ENCODE measurements at regions not wholly inside any gene's neighbourhood (a gene's known extent, or its start where the extent isn't known, plus 50 kb on each side); places are given as distances from the start of the nearest gene placed in this dataset.
"Not testable (repeated sequence)": the region's sequence is repeated elsewhere in the genome, so short reads cannot be mapped to it uniquely, and the experiment has no call there.

GRCh38 chrX:829145-829544 is 198.6 kb downstream of the SHOX start:
- no peak for DNase-seq (ENCODE audit: low spot score)
- TF ChIP-seq CTCF (IDR thresholded peaks at IDR 0.05), result no peak
- Histone ChIP-seq H3K4me3 (no peak overlapping the region), H3K27ac (peak overlapping the region in 1 of 2 donors; percentile 22)

- Histone ChIP-seq H3K4me3 (no peak overlapping the region), H3K27ac (peak overlapping the region in 1 of 2 donors; percentile 22)
- TF ChIP-seq CTCF (IDR thresholded peaks at IDR 0.05), result no peak
- no peak for DNase-seq (ENCODE audit: low spot score)
These were observed 197.9 kb downstream of the SHOX start for GRCh38 chrX:828411-828959.

- no peak for TF ChIP-seq CTCF (IDR thresholded peaks at IDR 0.05)
- no peak for DNase-seq (ENCODE audit: low spot score)
- Histone ChIP-seq H3K4me3 (no peak overlapping the region), H3K27ac (peak overlapping the region; percentile 18 to 54)
These were observed 195.9 kb downstream of the SHOX start for GRCh38 chrX:826448-826847.

DNA sequence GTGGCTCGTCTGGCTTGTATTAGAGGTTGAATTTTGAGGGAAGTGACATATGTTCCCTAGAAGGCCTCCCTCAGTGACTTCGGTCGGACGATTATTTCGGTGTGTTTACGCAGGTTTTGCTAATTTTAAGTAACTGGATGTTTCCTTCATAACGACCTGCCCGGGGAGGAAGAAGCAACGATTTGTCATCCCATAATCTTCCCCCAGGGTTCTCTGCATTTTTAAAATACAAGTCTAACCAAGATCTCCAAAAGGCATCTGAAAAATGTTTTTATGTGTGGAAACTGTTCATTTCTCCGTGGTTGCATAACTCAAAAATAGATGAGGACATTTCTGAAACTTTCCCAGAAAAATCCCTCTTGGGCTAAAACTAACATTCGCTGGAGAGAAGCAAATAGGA is 195.4 kb downstream of the SHOX start:
- TF ChIP-seq CTCF (IDR thresholded peaks at IDR 0.05), result no peak
- peak overlapping the region; percentile 18 to 54 for H3K27ac ChIP-seq
- DNase-seq (ENCODE audit: low spot score), result no peak
- no peak overlapping the region for H3K4me3 ChIP-seq

- not testable (repeated sequence) for H3K27ac ChIP-seq; H3K4me3 ChIP-seq; DNase-seq (ENCODE audit: low spot score)
These were observed 192.5 kb downstream of the SHOX start for GRCh38 chrX:823073-823472.

DNA sequence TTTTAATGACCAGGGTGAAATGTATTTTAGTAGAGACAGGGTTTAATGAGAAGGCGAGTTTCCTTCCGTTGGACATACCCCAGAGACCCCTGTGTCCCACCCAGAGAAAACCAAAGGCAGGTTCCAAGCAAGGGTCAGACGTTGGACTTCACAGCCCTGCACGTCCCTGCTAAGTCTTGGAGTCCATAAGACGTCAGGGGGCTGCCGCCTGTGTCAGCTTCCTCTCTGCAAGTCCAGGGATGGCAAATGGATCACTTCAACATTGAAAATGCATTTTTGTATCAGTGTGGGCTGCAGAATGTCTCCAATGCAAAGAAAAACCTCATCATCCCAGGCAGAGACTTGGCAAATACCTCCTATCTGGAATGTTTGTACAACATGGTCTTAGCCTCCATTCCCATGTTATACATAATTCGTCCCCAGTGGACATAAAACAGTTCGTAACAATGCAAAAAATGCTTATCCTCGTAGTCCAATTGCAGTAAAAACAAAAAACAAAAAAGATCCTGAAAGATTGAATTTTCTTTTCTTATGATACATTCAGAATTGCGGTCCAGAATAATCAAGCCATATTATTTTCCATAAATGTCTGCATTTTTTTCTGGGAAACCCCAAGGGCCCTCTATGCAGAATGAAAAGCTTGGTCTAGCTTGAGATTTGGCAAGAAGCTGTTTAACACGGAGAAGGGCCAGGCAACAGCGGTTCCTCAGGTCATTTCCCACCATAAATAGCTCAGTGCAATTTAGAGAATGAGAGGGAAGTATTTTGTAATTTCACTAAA is 190.9 kb downstream of the SHOX start:
- Histone ChIP-seq H3K4me3 (no peak overlapping the region), H3K27ac (no peak overlapping the region)
- DNase-seq (ENCODE audit: low spot score), result no peak
- no peak for TF ChIP-seq CTCF (IDR thresholded peaks at IDR 0.05)

DNA sequence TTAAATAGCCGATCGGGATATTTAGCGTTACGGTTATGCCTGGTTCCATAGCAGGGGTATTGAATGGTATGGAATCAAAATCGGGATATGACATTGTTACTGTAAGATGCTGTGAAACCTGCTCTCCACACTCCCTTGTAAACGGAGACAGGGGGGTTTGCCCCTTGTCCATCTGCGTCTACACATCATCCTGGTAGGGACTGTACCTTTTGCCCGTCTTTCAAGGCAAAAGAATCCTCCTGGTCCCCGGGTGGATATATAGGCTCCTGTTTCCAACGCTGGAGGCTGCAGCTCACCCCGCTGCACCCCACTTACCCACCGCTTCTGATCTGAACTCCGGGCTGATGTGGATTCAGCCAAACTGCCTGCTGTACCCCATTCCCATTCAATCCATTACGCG is 189.1 kb downstream of the SHOX start:
- Histone ChIP-seq H3K27ac (no peak overlapping the region), H3K4me3 (no peak overlapping the region)
- TF ChIP-seq CTCF (IDR thresholded peaks at IDR 0.05), result no peak
- no peak for DNase-seq (ENCODE audit: low spot score)

Data from coronary artery (tissue), 2 donors.